GM12878 (cell line): ENCODE measurements at regions not wholly inside any gene's neighbourhood (a gene's known extent, or its start where the extent isn't known, plus 50 kb on each side); places are given as distances from the start of the nearest gene placed in this dataset.

Source experiments
- ATAC-seq: fragments of 200-7000 bp; cut with Tn5 transposase; 3 replicates; pipeline ENCODE4 v1.9.1; 2020; ENCODE audit warnings: mild to moderate bottlenecking, moderate library complexity
- BruUV-seq: library from RNA; stranded (reverse); fragments of 400-500 nt; replicated peaks from 2 replicates; lab custom pipeline; 2021; lab: Mats Ljungman, UMichigan
- CTCF ChIA-PET: fragments of 300-600 bp; sonication (Branson Sonifier 250); formaldehyde crosslinking; extraction: SDS; loops from one replicate; lab custom pipeline; 2021; ENCODE audit warnings: inconsistent platforms; lab: Yijun Ruan, JAX
- POLR2A ChIA-PET: fragments of 350-600 bp; formaldehyde crosslinking; extraction: SDS; loops from one replicate; lab custom pipeline; 2021; ENCODE audit warnings: inconsistent platforms; lab: Charles Lee
- RAD21 ChIA-PET: fragments of 300-600 bp; sonication (Branson Sonifier 250); formaldehyde crosslinking; loops from one replicate; lab custom pipeline; 2023; ENCODE audit warnings: antibody characterized with exemption; ENCODE audit not compliant: unreplicated experiment; lab: Charles Lee
- SMC1A ChIA-PET: fragments of 300-600 bp; sonication (Branson Sonifier 250); formaldehyde crosslinking; loops from one replicate; lab custom pipeline; 2023; ENCODE audit not compliant: unreplicated experiment, uncharacterized antibody; lab: Charles Lee
- DNase-seq: peaks from one replicate; pipeline ENCODE4 v3.0.0-alpha.2; 2011; ENCODE audit warnings: low read depth, low spot score
- FAIRE-seq: peaks from 3 replicates; lab custom pipeline; 2011; peaks lifted over from hg19 to GRCh38; lab: Jason Lieb, UNC
- H2AFZ ChIP-seq: 2 replicates; pipeline ENCODE4 v1.6.0; 2011; ENCODE audit warnings: low read depth, low read length, control low read depth; ENCODE audit not compliant: control insufficient read depth
- H3K27ac ChIP-seq: 2 replicates; pipeline ENCODE4 v1.5.1; 2011; ENCODE audit warnings: control low read depth; ENCODE audit not compliant: control insufficient read depth, insufficient read depth
- H3K27me3 ChIP-seq, 2 experiments: replicated peaks in 1 of 2; 2 replicates each; pipeline versions ENCODE4 v1.6.0 to v1.6.1; 2011; ENCODE audit warnings: low read length in 1 of 2; ENCODE audit not compliant: control insufficient read depth in 2 of 2, insufficient read depth in 2 of 2
- H3K36me3 ChIP-seq, 2 experiments: 2 replicates each; pipeline ENCODE4 v1.5.1; 2011; ENCODE audit warnings: low read length in 1 of 2; ENCODE audit not compliant: control insufficient read depth in 2 of 2, insufficient read depth in 2 of 2
- H3K4me1 ChIP-seq: 2 replicates; pipeline ENCODE4 v1.6.1; 2011; ENCODE audit warnings: mild to moderate bottlenecking, low read length, moderate library complexity, mixed read lengths; ENCODE audit not compliant: control insufficient read depth, insufficient read depth
- H3K4me2 ChIP-seq: 2 replicates; pipeline ENCODE4 v1.6.0; 2011; ENCODE audit warnings: control low read depth; ENCODE audit not compliant: control insufficient read depth, insufficient read depth
- H3K4me3 ChIP-seq: fragments of 200-600 bp; sonication (generic); 2 replicates; pipeline ENCODE4 v1.5.1; 2016
- H3K79me2 ChIP-seq: 2 replicates; pipeline ENCODE4 v1.6.0; 2011; ENCODE audit warnings: low read length; ENCODE audit not compliant: control insufficient read depth, insufficient read depth
- H3K9ac ChIP-seq: 2 replicates; pipeline ENCODE4 v1.8.0; 2011; ENCODE audit warnings: low read length, control low read depth, mixed read lengths; ENCODE audit not compliant: control insufficient read depth, insufficient read depth
- H3K9me3 ChIP-seq: replicated peaks from 3 replicates; pipeline ENCODE4 v1.5.1; 2011; ENCODE audit warnings: mild to moderate bottlenecking, low read length; ENCODE audit not compliant: control insufficient read depth, insufficient read depth
- H4K20me1 ChIP-seq: 2 replicates; pipeline ENCODE4 v1.6.0; 2011; ENCODE audit not compliant: control insufficient read depth, insufficient read depth
- KLF5 ChIP-seq: fragments of 450-650 bp; IDR thresholded peaks from 2 replicates; pipeline ENCODE4 v1.6.1; 2014; ENCODE audit warnings: mild to moderate bottlenecking; ENCODE audit not compliant: partially characterized antibody
- MEF2B ChIP-seq: fragments of 450-650 bp; IDR thresholded peaks from 2 replicates; pipeline ENCODE4 v1.6.1; 2018; ENCODE audit warnings: mild to moderate bottlenecking, moderate library complexity; ENCODE audit not compliant: partially characterized antibody, poor library complexity, severe bottlenecking
- MXI1 ChIP-seq: fragments of 150-350 bp; IDR thresholded peaks from 2 replicates; pipeline ENCODE4 v1.6.1; 2011; ENCODE audit warnings: low read depth, mild to moderate bottlenecking, inconsistent platforms, low read length, improper control_type of control experiment
- ZNF622 ChIP-seq: fragments of 450-650 bp; IDR thresholded peaks from 2 replicates; pipeline ENCODE4 v1.6.1; 2017; ENCODE audit warnings: mild to moderate bottlenecking, inconsistent platforms
- WGBS: methylation state at CpG from one replicate; pipeline ENCODE4 v1.1.6; 2016; ENCODE audit warnings: low lambda C conversion rate; ENCODE audit not compliant: insufficient replicate concordance, insufficient coverage; ENCODE audit errors: missing lambda C conversion rate; 5-methylcytosine and 5-hydroxymethylcytosine counted together
- in situ Hi-C: fragments of 300-500 bp; cut with MboI; formaldehyde crosslinking; loops from 9 replicates; pipeline ENCODE4 v1.14.3; 2018; ENCODE audit warnings: mixed read lengths
- intact Hi-C: fragments of 100-400 bp; cut with micrococcal nuclease; formaldehyde crosslinking; loops from one replicate; pipeline ENCODE4 v1.14.2; 2022; ENCODE audit not compliant: unreplicated experiment
- TF ChIP-seq, protein P1 (sequence below): fragments of 450-650 bp; IDR thresholded peaks from 2 replicates; pipeline ENCODE4 v1.6.1; 2016; ENCODE audit warnings: mild to moderate bottlenecking
- TF ChIP-seq, protein P2 (sequence below): IDR thresholded peaks from 2 replicates; pipeline ENCODE4 v1.6.1; 2012; ENCODE audit warnings: low read length, inconsistent platforms
- TF ChIP-seq, protein P3 (sequence below): IDR thresholded peaks from 2 replicates; pipeline ENCODE4 v1.6.1; 2011; ENCODE audit warnings: borderline replicate concordance, low read depth, mild to moderate bottlenecking, moderate library complexity, mixed read lengths, low read length; ENCODE audit not compliant: insufficient read depth; ENCODE audit errors: extremely low read length
- TF ChIP-seq, protein P4 (sequence below): IDR thresholded peaks from 2 replicates; pipeline ENCODE4 v1.6.1; 2012; ENCODE audit warnings: mild to moderate bottlenecking, low read depth, low read length

DNA sequence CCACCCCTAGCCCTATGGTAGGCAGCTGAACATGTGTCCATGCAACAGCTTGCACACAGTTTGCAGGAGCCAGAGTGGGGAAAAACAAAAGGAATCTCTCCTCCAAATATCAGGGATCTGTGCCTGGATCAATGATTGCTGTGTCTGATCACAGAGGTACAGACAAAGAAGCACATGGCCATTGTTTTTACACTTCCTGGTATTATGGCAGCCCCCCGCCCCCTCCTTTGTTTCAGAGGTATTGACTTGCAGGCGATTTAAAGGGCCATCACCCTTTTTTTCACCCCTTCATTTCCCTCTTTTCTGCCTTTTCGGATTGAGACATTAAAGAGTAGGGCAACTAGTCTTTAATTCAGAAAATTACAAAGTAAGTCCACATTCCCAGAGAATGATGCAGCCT, 453.0 kb upstream of the LUZP2 start:
- POLR2A ChIA-PET = no interaction called here

DNA sequence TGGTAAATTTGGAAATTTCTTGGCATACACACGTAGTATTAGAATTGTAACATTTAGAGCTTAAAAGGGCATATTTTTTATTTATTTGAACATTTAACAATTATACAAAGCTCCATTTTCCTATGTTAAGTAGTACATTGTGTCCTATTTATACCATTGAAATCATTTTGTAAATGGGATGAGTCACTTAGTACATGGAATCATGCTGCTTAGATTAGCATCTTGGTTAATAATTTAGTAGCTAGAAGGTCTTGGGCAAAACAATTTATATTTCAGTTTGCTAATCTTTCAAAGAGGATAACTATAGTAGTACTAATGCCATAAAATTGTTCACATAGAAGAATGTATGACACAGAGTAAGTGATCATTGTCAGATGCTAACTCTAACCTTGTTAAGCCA, 450.1 kb upstream of the LUZP2 start:
- DNase-seq (no peak), FAIRE-seq (no peak), ATAC-seq (no peak)
- intact Hi-C loops (no loop called here), in situ Hi-C loops (no loop called here)
- Histone ChIP-seq H3K79me2 (no peaks in the 10 kb centered on the region), H3K4me1 (no peaks in the 10 kb centered on the region), H3K27me3 (no peaks in the 10 kb centered on the region), H3K36me3 (no peaks in the 10 kb centered on the region), H2AFZ (no peak overlapping the region), H3K9me3 (no peaks in the 10 kb centered on the region), H3K4me3 (no peak overlapping the region), H3K9ac (no peak overlapping the region), H3K27ac (no peak overlapping the region), H3K4me2 (no peak overlapping the region), H4K20me1 (no peaks in the 10 kb centered on the region)
- ChIA-PET POLR2A (no interaction called here), SMC1A (no interaction called here), CTCF (no interaction called here), RAD21 (no interaction called here)
- 0% methylated on average over 1 of the region's 1 CpG for WGBS
- no TSS peak for BruUV-seq
- TF ChIP-seq, protein P1, sequence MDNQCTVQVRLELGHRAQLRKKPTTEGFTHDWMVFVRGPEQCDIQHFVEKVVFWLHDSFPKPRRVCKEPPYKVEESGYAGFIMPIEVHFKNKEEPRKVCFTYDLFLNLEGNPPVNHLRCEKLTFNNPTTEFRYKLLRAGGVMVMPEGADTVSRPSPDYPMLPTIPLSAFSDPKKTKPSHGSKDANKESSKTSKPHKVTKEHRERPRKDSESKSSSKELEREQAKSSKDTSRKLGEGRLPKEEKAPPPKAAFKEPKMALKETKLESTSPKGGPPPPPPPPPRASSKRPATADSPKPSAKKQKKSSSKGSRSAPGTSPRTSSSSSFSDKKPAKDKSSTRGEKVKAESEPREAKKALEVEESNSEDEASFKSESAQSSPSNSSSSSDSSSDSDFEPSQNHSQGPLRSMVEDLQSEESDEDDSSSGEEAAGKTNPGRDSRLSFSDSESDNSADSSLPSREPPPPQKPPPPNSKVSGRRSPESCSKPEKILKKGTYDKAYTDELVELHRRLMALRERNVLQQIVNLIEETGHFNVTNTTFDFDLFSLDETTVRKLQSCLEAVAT = no peak
- TF ChIP-seq MEF2B (no peak), ZNF622 (no peak), KLF5 (no peak)
- TF ChIP-seq, protein P2, sequence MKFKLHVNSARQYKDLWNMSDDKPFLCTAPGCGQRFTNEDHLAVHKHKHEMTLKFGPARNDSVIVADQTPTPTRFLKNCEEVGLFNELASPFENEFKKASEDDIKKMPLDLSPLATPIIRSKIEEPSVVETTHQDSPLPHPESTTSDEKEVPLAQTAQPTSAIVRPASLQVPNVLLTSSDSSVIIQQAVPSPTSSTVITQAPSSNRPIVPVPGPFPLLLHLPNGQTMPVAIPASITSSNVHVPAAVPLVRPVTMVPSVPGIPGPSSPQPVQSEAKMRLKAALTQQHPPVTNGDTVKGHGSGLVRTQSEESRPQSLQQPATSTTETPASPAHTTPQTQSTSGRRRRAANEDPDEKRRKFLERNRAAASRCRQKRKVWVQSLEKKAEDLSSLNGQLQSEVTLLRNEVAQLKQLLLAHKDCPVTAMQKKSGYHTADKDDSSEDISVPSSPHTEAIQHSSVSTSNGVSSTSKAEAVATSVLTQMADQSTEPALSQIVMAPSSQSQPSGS = no peak
- TF ChIP-seq, protein P3, sequence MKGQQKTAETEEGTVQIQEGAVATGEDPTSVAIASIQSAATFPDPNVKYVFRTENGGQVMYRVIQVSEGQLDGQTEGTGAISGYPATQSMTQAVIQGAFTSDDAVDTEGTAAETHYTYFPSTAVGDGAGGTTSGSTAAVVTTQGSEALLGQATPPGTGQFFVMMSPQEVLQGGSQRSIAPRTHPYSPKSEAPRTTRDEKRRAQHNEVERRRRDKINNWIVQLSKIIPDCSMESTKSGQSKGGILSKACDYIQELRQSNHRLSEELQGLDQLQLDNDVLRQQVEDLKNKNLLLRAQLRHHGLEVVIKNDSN = no peak
- TF ChIP-seq, protein P4, sequence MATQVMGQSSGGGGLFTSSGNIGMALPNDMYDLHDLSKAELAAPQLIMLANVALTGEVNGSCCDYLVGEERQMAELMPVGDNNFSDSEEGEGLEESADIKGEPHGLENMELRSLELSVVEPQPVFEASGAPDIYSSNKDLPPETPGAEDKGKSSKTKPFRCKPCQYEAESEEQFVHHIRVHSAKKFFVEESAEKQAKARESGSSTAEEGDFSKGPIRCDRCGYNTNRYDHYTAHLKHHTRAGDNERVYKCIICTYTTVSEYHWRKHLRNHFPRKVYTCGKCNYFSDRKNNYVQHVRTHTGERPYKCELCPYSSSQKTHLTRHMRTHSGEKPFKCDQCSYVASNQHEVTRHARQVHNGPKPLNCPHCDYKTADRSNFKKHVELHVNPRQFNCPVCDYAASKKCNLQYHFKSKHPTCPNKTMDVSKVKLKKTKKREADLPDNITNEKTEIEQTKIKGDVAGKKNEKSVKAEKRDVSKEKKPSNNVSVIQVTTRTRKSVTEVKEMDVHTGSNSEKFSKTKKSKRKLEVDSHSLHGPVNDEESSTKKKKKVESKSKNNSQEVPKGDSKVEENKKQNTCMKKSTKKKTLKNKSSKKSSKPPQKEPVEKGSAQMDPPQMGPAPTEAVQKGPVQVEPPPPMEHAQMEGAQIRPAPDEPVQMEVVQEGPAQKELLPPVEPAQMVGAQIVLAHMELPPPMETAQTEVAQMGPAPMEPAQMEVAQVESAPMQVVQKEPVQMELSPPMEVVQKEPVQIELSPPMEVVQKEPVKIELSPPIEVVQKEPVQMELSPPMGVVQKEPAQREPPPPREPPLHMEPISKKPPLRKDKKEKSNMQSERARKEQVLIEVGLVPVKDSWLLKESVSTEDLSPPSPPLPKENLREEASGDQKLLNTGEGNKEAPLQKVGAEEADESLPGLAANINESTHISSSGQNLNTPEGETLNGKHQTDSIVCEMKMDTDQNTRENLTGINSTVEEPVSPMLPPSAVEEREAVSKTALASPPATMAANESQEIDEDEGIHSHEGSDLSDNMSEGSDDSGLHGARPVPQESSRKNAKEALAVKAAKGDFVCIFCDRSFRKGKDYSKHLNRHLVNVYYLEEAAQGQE = no peak

More for the DNA sequence above, 453.0 kb upstream of the LUZP2 start:
- DNase-seq (no peak), ATAC-seq (no peak), FAIRE-seq (no peak)
- no peak overlapping the region for H3K27ac ChIP-seq
- no peak overlapping the region for H3K9ac ChIP-seq
- H3K9me3 ChIP-seq = no peaks in the 10 kb centered on the region
- 0% methylated on average over 3 of the region's 3 CpGs for WGBS
- H2AFZ ChIP-seq = no peak overlapping the region
- in situ Hi-C loops = no loop called here
- intact Hi-C loops = no loop called here
- H3K4me3 ChIP-seq = no peak overlapping the region
- CTCF ChIA-PET = no interaction called here
- no peak overlapping the region for H3K4me2 ChIP-seq
- SMC1A ChIA-PET = no interaction called here
- H4K20me1 ChIP-seq = no peaks in the 10 kb centered on the region
- BruUV-seq = no TSS peak
- no peaks in the 10 kb centered on the region for H3K4me1 ChIP-seq
- no peaks in the 10 kb centered on the region for H3K27me3 ChIP-seq
- no peaks in the 10 kb centered on the region for H3K79me2 ChIP-seq
- H3K36me3 ChIP-seq = no peaks in the 10 kb centered on the region
- TF ChIP-seq, protein P3 = no peak
- TF ChIP-seq MXI1 = no peak
- RAD21 ChIA-PET = no interaction called here
